Immature natural killer cell (primary cell): ENCODE measurements at regions not wholly inside any gene's neighbourhood (a gene's known extent, or its start where the extent isn't known, plus 50 kb on each side); places are given as distances from the start of the nearest gene placed in this dataset.

Experiments used
- DNase-seq, 3 donors: peaks; one replicate each; pipeline ENCODE4 v3.0.0; 2022; ENCODE audit warnings: mixed read lengths in 1 of 3
- H3K27ac Mint-ChIP-seq, 6 donors: one replicate each; pipeline ENCODE4 v1.8.0; 2020; ENCODE audit warnings: mixed read lengths in 6 of 6, mild to moderate bottlenecking in 5 of 6, inconsistent platforms in 4 of 6, moderate library complexity in 3 of 6
- H3K27me3 Mint-ChIP-seq, 3 donors: one replicate each; pipeline ENCODE4 v1.8.0; 2020 to 2021; ENCODE audit warnings: low read depth in 3 of 3, mild to moderate bottlenecking in 3 of 3, mixed read lengths in 3 of 3, moderate library complexity in 3 of 3, inconsistent platforms in 1 of 3
- H3K36me3 Mint-ChIP-seq, 3 donors: one replicate each; pipeline ENCODE4 v1.8.0; 2020; ENCODE audit warnings: mixed read lengths in 3 of 3, inconsistent platforms in 2 of 3, mild to moderate bottlenecking in 2 of 3
- H3K4me1 Mint-ChIP-seq, 2 donors: one replicate each; pipeline ENCODE4 v1.8.0; 2020; ENCODE audit warnings: inconsistent platforms in 2 of 2, mild to moderate bottlenecking in 2 of 2, mixed read lengths in 2 of 2, moderate library complexity in 1 of 2
- H3K4me3 Mint-ChIP-seq, 5 donors: one replicate each; pipeline ENCODE4 v1.8.0; 2020; ENCODE audit warnings: mild to moderate bottlenecking in 5 of 5, mixed read lengths in 5 of 5, inconsistent platforms in 3 of 5, moderate library complexity in 3 of 5
- H3K9me3 Mint-ChIP-seq, 6 donors: one replicate each; pipeline ENCODE4 v1.8.0; 2020; ENCODE audit warnings: mild to moderate bottlenecking in 6 of 6, mixed read lengths in 6 of 6, inconsistent platforms in 4 of 6, moderate library complexity in 3 of 6

- no peaks in the 10 kb centered on the region for H3K36me3 Mint-ChIP-seq
- H3K4me3 Mint-ChIP-seq, result no peak overlapping the region
- no peak overlapping the region for H3K27ac Mint-ChIP-seq
- H3K4me1 Mint-ChIP-seq, result no peaks in the 10 kb centered on the region
- no peak for DNase-seq
- peaks cover 0 to 2% (median 2%) of the 10 kb centered on the region in 3 donors for H3K27me3 Mint-ChIP-seq
- H3K9me3 Mint-ChIP-seq, result no peaks in the 10 kb centered on the region
These were observed 117.0 kb upstream of the BLID start for GRCh38 chr11:122232985-122233384.

GRCh38 chr11:122230385-122230755 lies 114.4 kb upstream of the BLID start:
- Mint-ChIP-seq H3K36me3 (no peaks in the 10 kb centered on the region), H3K4me1 (no peaks in the 10 kb centered on the region), H3K27ac (no peak overlapping the region), H3K9me3 (no peaks in the 10 kb centered on the region), H3K4me3 (no peak overlapping the region), H3K27me3 (peaks cover 2 to 7% (median 4%) of the 10 kb centered on the region in 3 donors)
- DNase-seq, result no peak

DNA sequence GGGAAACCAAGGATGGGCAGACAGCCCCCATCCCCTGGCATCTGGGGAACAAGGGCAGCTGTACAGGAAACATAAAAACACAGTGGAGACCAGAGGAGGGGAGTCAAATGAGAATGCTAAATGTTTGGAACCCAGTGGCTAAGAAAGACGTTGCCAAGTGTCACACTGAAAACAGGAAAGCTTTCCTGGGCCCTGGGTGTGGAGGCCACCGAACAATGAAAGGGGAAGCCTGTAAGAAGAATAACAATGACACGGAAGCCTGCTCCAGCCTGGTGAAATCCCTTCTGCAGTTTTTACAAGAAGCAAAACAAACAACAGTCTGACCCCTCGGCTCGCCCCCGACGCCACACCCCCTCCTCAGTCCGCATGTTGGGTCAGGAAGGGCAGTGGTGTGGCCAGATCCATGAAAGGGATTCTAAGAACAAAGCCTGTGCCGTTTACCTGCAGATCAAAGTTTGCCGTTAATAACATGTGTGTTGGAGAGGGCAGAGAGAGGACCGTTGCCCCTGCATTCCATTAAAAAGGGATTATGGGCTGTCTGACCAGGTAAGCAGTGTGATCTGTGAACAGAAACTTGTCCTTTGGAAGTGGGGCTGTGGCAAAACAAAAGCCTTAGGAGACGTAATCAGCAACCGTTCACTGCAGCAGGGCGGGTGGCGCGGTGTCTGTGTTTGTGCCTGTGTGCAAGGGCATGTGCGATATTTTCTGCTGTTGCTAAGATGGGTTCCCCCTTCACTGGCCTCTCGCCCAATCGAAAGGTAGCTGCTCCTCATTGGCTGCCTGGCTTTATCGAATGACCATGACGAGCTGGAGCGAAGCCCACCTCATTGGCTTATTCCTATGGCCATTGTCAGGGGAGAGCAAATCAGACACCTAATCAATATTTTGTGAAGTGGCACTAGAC lies 113.7 kb upstream of the BLID start:
- Mint-ChIP-seq H3K4me1 (no peaks in the 10 kb centered on the region), H3K27ac (no peak overlapping the region), H3K36me3 (no peaks in the 10 kb centered on the region), H3K4me3 (no peak overlapping the region), H3K9me3 (no peaks in the 10 kb centered on the region), H3K27me3 (peaks cover 2 to 7% (median 4%) of the 10 kb centered on the region in 3 donors)
- DNase-seq, result no peak

DNA sequence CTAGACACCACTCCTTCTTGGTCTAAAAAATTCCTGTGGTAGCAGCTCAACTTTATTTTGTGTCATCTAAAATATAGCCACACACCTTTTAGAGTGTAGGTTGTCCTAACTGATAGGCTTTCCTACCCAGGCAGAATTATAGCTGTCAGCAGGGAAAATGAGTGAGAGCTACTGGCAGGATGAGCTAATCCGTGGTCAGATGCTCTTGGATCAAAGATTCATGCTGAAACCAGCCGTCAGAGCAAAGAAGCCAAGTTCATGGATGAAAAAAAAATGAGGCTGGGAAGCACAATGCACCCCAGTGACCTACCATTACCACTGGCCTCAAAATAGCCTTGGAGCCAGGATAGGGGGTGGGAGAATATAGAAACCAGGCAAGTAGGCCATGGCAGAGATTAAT lies 113.1 kb upstream of the BLID start:
- Mint-ChIP-seq H3K27ac (no peak overlapping the region), H3K27me3 (peaks cover 2 to 5% (median 4%) of the 10 kb centered on the region in 3 donors), H3K4me3 (no peak overlapping the region), H3K4me1 (no peaks in the 10 kb centered on the region), H3K36me3 (no peaks in the 10 kb centered on the region), H3K9me3 (no peaks in the 10 kb centered on the region)
- no peak for DNase-seq

DNA sequence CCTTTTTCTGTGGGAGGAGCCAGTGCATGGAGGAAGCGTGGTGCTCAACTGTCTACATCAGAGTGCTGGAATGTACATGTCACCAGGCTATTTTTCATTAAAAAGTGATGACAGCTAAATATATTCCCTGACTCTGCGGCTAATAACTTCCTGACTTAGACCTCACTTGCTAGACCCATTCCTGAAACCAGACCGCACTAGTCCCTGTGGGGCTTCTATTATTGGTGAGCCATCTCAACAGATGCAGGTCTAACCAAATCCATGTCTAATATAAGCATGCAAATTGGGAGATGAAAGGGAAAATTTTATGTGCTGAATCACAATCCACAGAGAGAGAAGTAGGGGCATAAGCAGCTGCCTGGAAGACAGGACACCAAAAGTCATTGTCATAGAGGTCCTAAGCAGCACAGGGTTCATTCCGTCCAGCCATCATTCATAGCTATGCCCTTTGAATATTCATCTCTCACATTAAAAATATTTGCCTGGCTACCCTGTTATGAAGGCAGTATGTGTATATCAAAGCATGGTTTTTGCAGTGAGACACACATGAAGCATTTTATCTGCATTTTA lies 110.9 kb upstream of the BLID start:
- no peak for DNase-seq
- H3K27ac Mint-ChIP-seq, result no peak overlapping the region
- H3K9me3 Mint-ChIP-seq, result no peaks in the 10 kb centered on the region
- H3K27me3 Mint-ChIP-seq, result peaks cover 4 to 5% (median 4%) of the 10 kb centered on the region in 3 donors
- no peaks in the 10 kb centered on the region for H3K4me1 Mint-ChIP-seq
- no peak overlapping the region for H3K4me3 Mint-ChIP-seq
- no peaks in the 10 kb centered on the region for H3K36me3 Mint-ChIP-seq

DNA sequence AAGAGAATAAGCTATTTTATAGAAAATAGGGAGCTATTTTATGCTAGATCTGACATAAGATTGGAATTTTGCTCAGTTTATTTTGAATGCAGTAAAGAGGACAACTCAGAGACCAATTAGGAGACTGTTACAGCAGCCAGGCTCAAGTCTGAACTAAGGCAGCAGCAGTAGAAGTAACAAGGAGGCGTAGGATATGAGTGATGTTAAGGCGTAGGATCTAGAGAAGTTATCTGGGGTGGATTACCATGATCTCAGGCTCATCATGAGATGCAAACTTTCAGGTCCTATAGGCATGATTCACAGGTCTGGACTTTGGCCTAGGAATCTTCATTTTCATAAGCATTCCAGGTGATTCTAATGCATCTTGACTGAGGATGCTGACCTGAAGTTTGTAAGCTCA lies 108.9 kb upstream of the BLID start:
- H3K9me3 Mint-ChIP-seq, result no peaks in the 10 kb centered on the region
- H3K27me3 Mint-ChIP-seq, result peaks cover 4 to 5% (median 4%) of the 10 kb centered on the region in 3 donors
- no peaks in the 10 kb centered on the region for H3K4me1 Mint-ChIP-seq
- H3K27ac Mint-ChIP-seq, result no peak overlapping the region
- H3K4me3 Mint-ChIP-seq, result no peak overlapping the region
- no peaks in the 10 kb centered on the region for H3K36me3 Mint-ChIP-seq
- no peak for DNase-seq

- no peaks in the 10 kb centered on the region for H3K36me3 Mint-ChIP-seq
- H3K4me1 Mint-ChIP-seq, result no peaks in the 10 kb centered on the region
- H3K9me3 Mint-ChIP-seq, result no peaks in the 10 kb centered on the region
- H3K27ac Mint-ChIP-seq, result no peak overlapping the region
- no peak overlapping the region for H3K4me3 Mint-ChIP-seq
- peaks cover 1 to 9% (median 5%) of the 10 kb centered on the region in 3 donors for H3K27me3 Mint-ChIP-seq
- DNase-seq, result no peak
These were observed 104.3 kb upstream of the BLID start for GRCh38 chr11:122220321-122220720.

GRCh38 chr11:122219791-122220190 lies 103.8 kb upstream of the BLID start:
- Mint-ChIP-seq H3K36me3 (no peaks in the 10 kb centered on the region), H3K9me3 (no peaks in the 10 kb centered on the region)

GRCh38 chr11:122215244-122215992 lies 99.4 kb upstream of the BLID start:
- no peaks in the 10 kb centered on the region for H3K9me3 Mint-ChIP-seq
- H3K4me3 Mint-ChIP-seq, result no peak overlapping the region
- H3K27ac Mint-ChIP-seq, result no peak overlapping the region
- H3K4me1 Mint-ChIP-seq, result no peaks in the 10 kb centered on the region
- H3K27me3 Mint-ChIP-seq, result peaks cover 3 to 9% (median 6%) of the 10 kb centered on the region in 3 donors
- DNase-seq, result peak in 2 of 3 donors; percentile 1
- no peaks in the 10 kb centered on the region for H3K36me3 Mint-ChIP-seq

More at GRCh38 chr11:122219791-122220190, 103.8 kb upstream of the BLID start:
- Mint-ChIP-seq H3K27me3 (peaks cover 2 to 9% (median 5%) of the 10 kb centered on the region in 3 donors), H3K27ac (no peak overlapping the region), H3K4me1 (no peaks in the 10 kb centered on the region), H3K4me3 (no peak overlapping the region)
- DNase-seq, result no peak

- Mint-ChIP-seq H3K27ac (no peak overlapping the region), H3K4me1 (no peaks in the 10 kb centered on the region), H3K36me3 (no peaks in the 10 kb centered on the region), H3K4me3 (no peak overlapping the region), H3K9me3 (no peaks in the 10 kb centered on the region), H3K27me3 (peaks cover 3 to 11% (median 7%) of the 10 kb centered on the region in 3 donors)
- no peak for DNase-seq
These were observed 98.6 kb upstream of the BLID start for GRCh38 chr11:122214567-122214966.

DNA sequence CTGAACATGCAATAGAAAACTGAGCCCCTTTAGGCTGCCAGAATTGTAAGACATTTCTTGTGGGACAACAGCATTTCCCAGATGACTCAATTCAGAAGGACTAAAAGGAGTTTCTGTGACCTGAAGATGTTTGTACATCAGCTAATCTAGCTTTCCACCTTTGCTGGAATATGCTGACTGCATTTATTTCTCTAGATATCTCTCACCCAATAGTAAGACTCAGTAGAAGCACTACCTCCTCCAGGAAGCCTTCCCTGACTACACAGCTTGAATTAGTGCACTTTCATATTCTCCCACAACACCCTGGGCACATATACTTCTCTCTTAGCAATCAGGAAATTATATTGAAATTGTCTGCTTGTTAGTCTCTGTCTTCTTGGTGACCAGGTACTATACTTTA lies 98.1 kb upstream of the BLID start:
- no peaks in the 10 kb centered on the region for H3K9me3 Mint-ChIP-seq
- H3K4me1 Mint-ChIP-seq, result no peaks in the 10 kb centered on the region

DNA sequence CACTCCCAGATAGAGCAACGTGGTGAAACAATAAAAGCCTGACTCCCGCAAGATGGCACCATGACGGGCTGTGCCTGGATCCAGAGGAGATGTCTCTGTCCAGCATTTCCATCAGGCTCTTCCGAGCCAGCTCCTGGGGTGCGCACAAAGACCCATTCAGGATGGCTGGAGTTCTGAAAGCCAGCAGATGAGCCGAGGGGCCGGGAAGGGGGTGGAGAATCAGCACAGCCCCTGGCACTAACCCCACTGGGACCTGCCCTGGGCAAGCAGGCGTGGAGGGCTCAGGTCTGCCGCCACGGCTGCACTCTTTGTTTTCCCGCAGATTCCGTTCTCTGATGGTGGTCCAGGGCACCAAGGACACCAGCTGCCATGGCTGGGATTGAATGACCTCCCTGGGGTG lies 97.2 kb upstream of the BLID start:
- Mint-ChIP-seq H3K9me3 (no peaks in the 10 kb centered on the region), H3K4me3 (no peak overlapping the region), H3K4me1 (no peaks in the 10 kb centered on the region), H3K27me3 (peaks cover 3 to 9% (median 7%) of the 10 kb centered on the region in 3 donors), H3K27ac (no peak overlapping the region), H3K36me3 (no peaks in the 10 kb centered on the region)
- DNase-seq, result no peak

More for the DNA sequence above, 98.1 kb upstream of the BLID start:
- H3K27ac Mint-ChIP-seq, result no peak overlapping the region
- no peaks in the 10 kb centered on the region for H3K36me3 Mint-ChIP-seq
- no peak overlapping the region for H3K4me3 Mint-ChIP-seq
- H3K27me3 Mint-ChIP-seq, result peaks cover 3 to 9% (median 7%) of the 10 kb centered on the region in 3 donors
- DNase-seq, result no peak

DNA sequence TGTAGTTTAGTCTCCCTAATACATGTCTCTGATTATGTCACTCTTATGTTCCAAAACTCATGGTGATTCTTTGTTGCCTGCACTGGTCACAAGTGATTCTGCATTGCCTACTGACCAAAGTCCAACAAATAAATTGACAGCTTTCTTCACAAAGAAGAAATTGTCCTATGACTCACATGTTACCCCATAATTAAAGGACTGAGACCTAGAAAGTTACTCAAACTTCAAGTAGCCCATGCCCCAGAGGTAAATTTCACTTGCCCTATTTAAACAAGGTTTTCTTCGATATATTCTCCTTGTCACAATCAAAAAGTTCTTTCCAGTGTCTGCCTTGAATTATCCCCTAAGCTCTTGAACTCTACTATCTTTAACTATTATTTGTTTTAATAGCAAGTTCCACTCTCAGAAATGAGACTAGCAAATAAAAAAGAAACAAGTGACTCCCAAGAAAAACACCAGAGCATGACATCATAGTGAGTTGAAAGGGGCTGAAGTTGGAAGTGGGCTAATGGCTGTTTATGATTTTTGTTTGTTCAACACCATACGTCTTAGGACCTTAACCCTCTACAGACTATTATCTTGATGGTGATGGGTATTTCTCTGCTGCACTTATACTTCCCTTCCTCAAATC lies 94.5 kb upstream of the BLID start:
- Mint-ChIP-seq H3K27me3 (peaks cover 3 to 9% (median 3%) of the 10 kb centered on the region in 3 donors), H3K27ac (no peak overlapping the region), H3K36me3 (no peaks in the 10 kb centered on the region), H3K4me3 (no peak overlapping the region), H3K9me3 (no peaks in the 10 kb centered on the region), H3K4me1 (no peaks in the 10 kb centered on the region)
- no peak for DNase-seq
